Activated CD4-positive, CD25-positive, alpha-beta regulatory T cell treated with anti-CD3 and anti-CD28 coated beads, Interleukin-2, amount 50 U/mL, for 16 hours (primary cell): ENCODE measurements at regions not wholly inside any gene's neighbourhood (a gene's known extent, or its start where the extent isn't known, plus 50 kb on each side); places are given as distances from the start of the nearest gene placed in this dataset.

ENCODE experiments used
- DNase-seq: peaks from one replicate; pipeline ENCODE4 v3.0.0-alpha.2; 2020; ENCODE audit warnings: low read depth, low spot score

DNA sequence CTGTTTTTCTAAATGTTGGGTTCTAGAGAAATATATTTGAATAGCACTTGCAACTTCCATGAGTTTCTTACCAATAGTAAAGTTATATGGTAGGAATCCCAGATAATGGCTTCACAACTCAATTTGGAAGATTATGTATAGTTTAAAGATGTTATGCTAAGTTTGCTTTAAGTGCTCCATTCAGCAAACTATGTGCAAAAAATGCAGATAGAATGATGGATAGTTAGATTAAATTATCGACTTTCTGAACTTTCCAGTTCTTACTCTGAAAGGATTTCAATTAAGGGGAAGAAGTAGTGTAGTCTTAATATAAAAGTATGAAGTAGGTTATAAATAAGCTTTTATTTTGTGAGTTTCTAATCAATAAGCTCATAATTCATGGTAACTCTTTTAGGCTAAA, 60.7 kb upstream of the NFKB1 start:
- DNase-seq = no peak

GRCh38 chr4:102441978-102442911, 58.9 kb upstream of the NFKB1 start:
- no peak for DNase-seq

- no peak for DNase-seq
Measured at GRCh38 chr4:102444752-102445151, 56.4 kb upstream of the NFKB1 start.

DNA sequence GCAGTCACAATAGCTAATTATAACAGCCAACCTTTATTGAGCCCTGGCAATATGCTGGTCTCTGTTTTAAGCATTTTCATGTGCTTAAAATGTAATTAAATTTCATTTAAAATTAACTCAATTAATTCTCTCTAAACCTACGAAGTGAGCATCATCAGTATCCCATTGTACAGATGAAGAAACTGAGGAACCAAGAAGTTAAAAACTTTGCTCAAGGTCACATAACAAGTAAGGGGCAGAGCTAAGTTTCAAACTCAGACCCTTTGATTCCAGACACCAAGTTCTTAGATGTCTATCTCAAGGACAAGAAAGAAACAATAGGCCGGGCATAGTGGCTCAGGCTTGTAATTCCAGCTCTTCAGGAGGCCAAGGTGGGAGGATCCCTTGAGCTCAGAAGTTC, 55.9 kb upstream of the NFKB1 start:
- DNase-seq = no peak

DNA sequence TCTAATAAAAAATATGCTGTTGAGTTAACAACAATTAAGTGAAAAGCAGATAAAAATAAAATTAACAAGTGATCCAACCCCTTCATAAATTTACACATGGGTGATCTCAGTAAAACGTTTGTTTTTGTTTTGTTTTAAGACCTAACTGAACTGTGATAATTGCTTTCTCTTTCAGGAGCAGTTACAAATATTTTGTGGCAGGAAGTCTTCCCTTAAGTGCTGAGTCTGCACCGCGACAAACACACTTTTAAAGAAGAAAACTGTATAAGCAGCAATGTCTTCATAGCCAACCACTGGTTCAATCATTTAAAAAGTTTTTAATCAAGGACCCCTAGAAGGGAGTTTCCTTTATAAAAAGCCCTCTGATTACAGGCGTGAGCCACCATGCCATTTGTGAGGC, 53.7 kb upstream of the NFKB1 start:
- no peak for DNase-seq

DNA sequence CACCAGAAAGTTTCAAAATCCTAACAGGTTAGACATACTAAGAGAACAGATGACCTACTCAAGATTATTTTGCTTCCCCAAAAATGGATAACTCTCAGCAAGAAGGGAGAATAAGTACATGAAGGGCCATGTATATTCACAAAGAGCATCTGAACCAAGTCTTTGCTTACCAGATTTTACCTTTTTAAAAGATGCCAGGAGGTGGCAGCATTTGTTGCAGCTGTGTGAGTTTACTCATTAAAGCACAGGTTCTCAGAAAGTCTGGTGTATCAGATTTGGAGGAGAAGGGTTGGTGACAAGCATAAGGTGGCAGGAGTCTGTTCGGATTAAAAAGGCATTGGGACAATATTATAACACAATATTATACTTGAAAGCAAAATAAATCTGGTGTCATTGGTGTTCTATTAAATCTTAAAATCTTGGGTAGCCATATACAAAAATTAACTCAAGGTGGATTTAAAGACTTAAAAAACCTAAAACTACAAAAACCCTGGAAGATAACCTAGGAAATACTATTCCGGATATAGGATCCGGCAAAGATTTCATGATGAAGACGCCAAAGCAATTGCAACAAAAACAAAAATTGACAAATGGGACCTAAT, 51.3 kb upstream of the NFKB1 start:
- peak; percentile 25 for DNase-seq

DNA sequence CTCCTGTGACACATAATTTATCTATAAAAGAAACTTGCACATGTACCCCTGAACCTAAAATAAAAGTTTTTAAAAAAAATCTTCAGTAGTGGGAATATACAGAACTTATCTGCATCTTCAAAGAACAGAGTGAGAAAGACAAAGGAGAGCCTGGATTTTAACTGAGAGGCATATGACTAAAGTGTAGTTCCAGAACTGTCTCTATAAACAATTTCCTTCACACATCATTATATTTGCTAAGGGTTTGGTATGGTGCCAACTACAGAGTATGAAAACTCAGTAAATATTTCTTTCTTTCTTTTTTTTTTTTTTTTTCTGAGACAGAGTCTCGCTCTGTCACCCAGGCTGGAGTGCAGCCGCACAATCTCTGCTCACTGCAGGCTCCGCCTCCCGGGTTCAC, 49.9 kb upstream of the NFKB1 start:
- no peak for DNase-seq
